GM23248 (cell line): ENCODE measurements at regions not wholly inside any gene's neighbourhood (a gene's known extent, or its start where the extent isn't known, plus 50 kb on each side); places are given as distances from the start of the nearest gene placed in this dataset.

Experiments
- DNase-seq: peaks from one replicate; pipeline ENCODE4 v3.0.0-alpha.2; 2015
- H2AFZ ChIP-seq: fragments of 200-600 bp; sonication (generic); 2 replicates; pipeline ENCODE4 v1.6.1; 2016; ENCODE audit warnings: antibody characterized with exemption
- H3F3A ChIP-seq: fragments of 200-600 bp; sonication (generic); 2 replicates; pipeline ENCODE4 v1.6.1; 2016; ENCODE audit warnings: mild to moderate bottlenecking, antibody characterized with exemption, mixed run types; ENCODE audit not compliant: insufficient read depth
- H3K27ac ChIP-seq: fragments of 200-600 bp; sonication (generic); 2 replicates; pipeline ENCODE4 v1.5.1; 2016; ENCODE audit warnings: mild to moderate bottlenecking
- H3K27me3 ChIP-seq: fragments of 200-600 bp; sonication (generic); replicated peaks from 2 replicates; pipeline ENCODE4 v1.6.1; 2016; ENCODE audit warnings: mild to moderate bottlenecking; ENCODE audit not compliant: insufficient read depth
- H3K36me3 ChIP-seq: fragments of 200-600 bp; sonication (generic); 2 replicates; pipeline ENCODE4 v1.6.1; 2016; ENCODE audit warnings: low read depth, mild to moderate bottlenecking
- H3K4me1 ChIP-seq: fragments of 200-600 bp; sonication (generic); 2 replicates; pipeline ENCODE4 v1.6.1; 2016; ENCODE audit warnings: mild to moderate bottlenecking; ENCODE audit not compliant: insufficient read depth
- H3K4me2 ChIP-seq: fragments of 200-600 bp; sonication (generic); one replicate; pipeline ENCODE4 v1.6.1; 2016; ENCODE audit warnings: mild to moderate bottlenecking; ENCODE audit not compliant: unreplicated experiment
- H3K4me3 ChIP-seq: fragments of 200-600 bp; sonication (generic); 2 replicates; pipeline ENCODE4 v1.5.1; 2016; ENCODE audit warnings: mild to moderate bottlenecking
- H3K79me2 ChIP-seq: fragments of 200-600 bp; sonication (generic); 2 replicates; pipeline ENCODE4 v1.6.1; 2016; ENCODE audit warnings: mild to moderate bottlenecking; ENCODE audit not compliant: insufficient read depth
- H3K9ac ChIP-seq: fragments of 200-600 bp; sonication (generic); 2 replicates; pipeline ENCODE4 v1.6.1; 2016; ENCODE audit warnings: mild to moderate bottlenecking
- H3K9me2 ChIP-seq: fragments of 200-600 bp; sonication (generic); 2 replicates; pipeline ENCODE4 v1.6.1; 2016; ENCODE audit warnings: mixed run types, mild to moderate bottlenecking, moderate library complexity; ENCODE audit not compliant: insufficient read depth
- H3K9me3 ChIP-seq: fragments of 200-600 bp; sonication (generic); one replicate; pipeline ENCODE4 v1.6.1; 2017; ENCODE audit warnings: low read depth
- H4K20me1 ChIP-seq: fragments of 200-600 bp; sonication (generic); 2 replicates; pipeline ENCODE4 v1.6.0; 2016; ENCODE audit not compliant: insufficient read depth
- EZH2 ChIP-seq: fragments of 200-600 bp; sonication (generic); IDR thresholded peaks from 2 replicates; pipeline ENCODE4 v1.6.1; 2018; ENCODE audit warnings: antibody characterized with exemption, mild to moderate bottlenecking; ENCODE audit not compliant: insufficient read depth, poor library complexity, severe bottlenecking
- EZH2phosphoT487 ChIP-seq: fragments of 200-600 bp; sonication (generic); IDR thresholded peaks from 2 replicates; pipeline ENCODE4 v1.6.1; 2018; ENCODE audit warnings: antibody characterized with exemption, moderate library complexity, mild to moderate bottlenecking, low read depth; ENCODE audit not compliant: insufficient read depth
- WGBS, 2 experiments: methylation state at CpG; one replicate each; pipeline ENCODE4 v1.1.6; 2015 to 2017; ENCODE audit warnings: low lambda C conversion rate in 2 of 2, low coverage in 1 of 2; ENCODE audit errors: missing lambda C conversion rate in 2 of 2; 5-methylcytosine and 5-hydroxymethylcytosine counted together
- in situ Hi-C: fragments of 300-500 bp; cut with MboI; formaldehyde crosslinking; loops from 2 replicates; pipeline ENCODE4 v1.15.0; 2020

GRCh38 chr18:38019292-38019691, 453.7 kb upstream of the CELF4 start:
- no peak overlapping the region for H2AFZ ChIP-seq
- no peak for DNase-seq
- no peaks in the 10 kb centered on the region for H3F3A ChIP-seq
- 5 to 12% methylated on average over 2 of the region's 2 CpGs for WGBS, 2 experiments
- no peak overlapping the region for H3K4me3 ChIP-seq
- H3K9me3 ChIP-seq = no peaks in the 10 kb centered on the region
- no peaks in the 10 kb centered on the region for H3K27me3 ChIP-seq
- no peaks in the 10 kb centered on the region for H4K20me1 ChIP-seq
- no peaks in the 10 kb centered on the region for H3K79me2 ChIP-seq
- H3K9ac ChIP-seq = no peak overlapping the region
- no peaks in the 10 kb centered on the region for H3K36me3 ChIP-seq
- H3K4me1 ChIP-seq = no peaks in the 10 kb centered on the region
- no peak overlapping the region for H3K4me2 ChIP-seq
- TF ChIP-seq EZH2 (no peak), EZH2phosphoT487 (no peak)
- in situ Hi-C loops = no loop called here
- H3K9me2 ChIP-seq = no peaks in the 10 kb centered on the region
- no peak overlapping the region for H3K27ac ChIP-seq

- Histone ChIP-seq H3K9me2 (no peaks in the 10 kb centered on the region), H3K4me1 (no peaks in the 10 kb centered on the region), H3K27ac (no peak overlapping the region), H3K9ac (no peak overlapping the region), H4K20me1 (no peaks in the 10 kb centered on the region), H3F3A (no peaks in the 10 kb centered on the region), H3K79me2 (no peaks in the 10 kb centered on the region), H3K36me3 (no peaks in the 10 kb centered on the region), H3K4me3 (no peak overlapping the region), H2AFZ (no peak overlapping the region), H3K27me3 (no peaks in the 10 kb centered on the region), H3K4me2 (no peak overlapping the region), H3K9me3 (no peaks in the 10 kb centered on the region)
- 10 to 14% methylated on average over 4 of the region's 4 CpGs for WGBS, 2 experiments
- no peak for TF ChIP-seq EZH2phosphoT487
- TF ChIP-seq EZH2 = no peak
- in situ Hi-C loops = no loop called here
- DNase-seq = no peak
Measured at GRCh38 chr18:38010971-38011857, 445.6 kb upstream of the CELF4 start.

GRCh38 chr18:38010037-38010436, 444.4 kb upstream of the CELF4 start:
- H3K4me2 ChIP-seq = no peak overlapping the region
- no peaks in the 10 kb centered on the region for H4K20me1 ChIP-seq
- H3K36me3 ChIP-seq = no peaks in the 10 kb centered on the region
- WGBS, 2 experiments = 8 to 18% methylated on average over 2 of the region's 2 CpGs
- in situ Hi-C loops = no loop called here
- no peaks in the 10 kb centered on the region for H3K27me3 ChIP-seq
- H3K9me3 ChIP-seq = no peaks in the 10 kb centered on the region
- DNase-seq = no peak
- no peak overlapping the region for H3K4me3 ChIP-seq
- H2AFZ ChIP-seq = no peak overlapping the region
- no peak overlapping the region for H3K9ac ChIP-seq
- H3K79me2 ChIP-seq = no peaks in the 10 kb centered on the region
- H3K4me1 ChIP-seq = no peaks in the 10 kb centered on the region
- no peaks in the 10 kb centered on the region for H3F3A ChIP-seq
- no peak overlapping the region for H3K27ac ChIP-seq
- TF ChIP-seq EZH2phosphoT487 (no peak), EZH2 (no peak)
- H3K9me2 ChIP-seq = no peaks in the 10 kb centered on the region

- H3K4me2 ChIP-seq = no peak overlapping the region
- H3K4me1 ChIP-seq = no peaks in the 10 kb centered on the region
- no peaks in the 10 kb centered on the region for H3K79me2 ChIP-seq
- no peak overlapping the region for H3K27ac ChIP-seq
- H3K9ac ChIP-seq = no peak overlapping the region
- 45 to 55% methylated on average over 1 of the region's 1 CpG for WGBS, 2 experiments
- H3K9me2 ChIP-seq = no peaks in the 10 kb centered on the region
- in situ Hi-C loops = no loop called here
- no peaks in the 10 kb centered on the region for H3K27me3 ChIP-seq
- H2AFZ ChIP-seq = no peak overlapping the region
- H3K9me3 ChIP-seq = no peaks in the 10 kb centered on the region
- no peak overlapping the region for H3K4me3 ChIP-seq
- H3K36me3 ChIP-seq = no peaks in the 10 kb centered on the region
- H3F3A ChIP-seq = no peaks in the 10 kb centered on the region
- DNase-seq = no peak
- TF ChIP-seq EZH2 (no peak), EZH2phosphoT487 (no peak)
- H4K20me1 ChIP-seq = no peaks in the 10 kb centered on the region
Measured at GRCh38 chr18:38009320-38009719, 443.7 kb upstream of the CELF4 start.
